ENCODE measurements at regions not wholly inside any gene's neighbourhood (a gene's known extent, or its start where the extent isn't known, plus 50 kb on each side); places are given as distances from the start of the nearest gene placed in this dataset.
"Not testable (repeated sequence)": the region's sequence is repeated elsewhere in the genome, so short reads cannot be mapped to it uniquely, and the experiment has no call there.

DNA sequence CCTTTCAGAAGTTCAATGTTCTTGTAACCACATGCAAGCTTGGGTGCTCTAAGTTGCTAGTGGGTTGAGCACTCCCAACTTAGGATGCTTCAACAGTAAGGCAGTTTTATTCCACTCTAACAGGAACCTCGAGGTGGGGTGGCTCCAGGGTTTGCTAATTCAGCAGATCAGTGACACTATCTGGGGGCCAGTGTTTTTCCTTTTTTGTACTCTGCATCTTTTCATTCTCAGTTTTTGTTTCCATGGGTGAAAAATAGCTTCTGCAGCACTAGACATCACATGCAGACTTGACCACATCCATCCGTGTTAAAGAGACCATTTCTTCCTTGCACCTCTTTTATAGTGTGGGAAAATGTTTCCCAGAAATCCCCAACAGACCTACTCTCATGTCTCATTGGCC lies 497.6 kb downstream of the STIM2 start:
- DNase-seq (ENCODE audit: low read depth, low spot score), result no peak

DNA sequence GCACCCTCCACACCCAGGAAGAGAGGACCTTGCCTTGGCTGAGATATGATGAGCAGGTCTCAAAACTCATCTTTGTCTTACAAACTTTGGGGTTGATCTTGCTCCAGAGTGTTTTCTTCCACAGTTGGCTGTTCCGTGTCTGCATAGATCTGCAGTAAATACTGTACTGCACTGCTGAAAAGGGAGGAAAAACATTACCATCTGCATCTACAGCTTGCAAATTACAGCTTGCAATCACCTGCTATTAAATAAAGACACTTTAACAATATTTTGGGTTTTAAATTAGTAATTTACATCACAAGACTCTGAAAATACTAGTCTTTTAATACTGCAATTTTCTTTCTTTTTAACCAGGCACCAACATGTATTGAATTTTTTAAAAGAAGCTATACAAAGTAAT lies 499.5 kb downstream of the STIM2 start:
- no peak for DNase-seq (ENCODE audit: low read depth, low spot score)

DNA sequence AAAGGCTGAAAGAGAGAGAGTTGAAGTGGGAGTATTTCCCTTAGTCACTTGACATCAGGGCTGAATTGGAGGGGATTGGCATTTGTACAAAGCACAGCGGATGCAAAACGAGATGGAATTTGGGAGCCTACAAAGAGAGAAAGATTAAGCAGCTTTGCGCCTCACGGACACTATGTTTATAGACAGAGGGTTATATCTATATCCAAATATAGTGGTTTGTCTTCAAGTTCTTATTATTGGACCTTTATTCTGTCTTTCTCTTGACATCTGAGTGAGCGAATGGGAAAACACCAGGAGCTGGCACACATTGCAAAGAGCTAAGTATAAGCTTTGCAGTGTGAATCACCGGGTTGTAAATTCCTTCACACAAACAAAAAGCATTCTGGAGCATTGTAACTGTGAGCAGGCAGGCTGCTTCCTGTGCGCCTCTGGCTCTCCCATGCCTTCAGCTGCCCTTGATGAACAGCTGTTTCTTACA lies 500.2 kb downstream of the STIM2 start:
- no peak for DNase-seq (ENCODE audit: low read depth, low spot score)

DNA sequence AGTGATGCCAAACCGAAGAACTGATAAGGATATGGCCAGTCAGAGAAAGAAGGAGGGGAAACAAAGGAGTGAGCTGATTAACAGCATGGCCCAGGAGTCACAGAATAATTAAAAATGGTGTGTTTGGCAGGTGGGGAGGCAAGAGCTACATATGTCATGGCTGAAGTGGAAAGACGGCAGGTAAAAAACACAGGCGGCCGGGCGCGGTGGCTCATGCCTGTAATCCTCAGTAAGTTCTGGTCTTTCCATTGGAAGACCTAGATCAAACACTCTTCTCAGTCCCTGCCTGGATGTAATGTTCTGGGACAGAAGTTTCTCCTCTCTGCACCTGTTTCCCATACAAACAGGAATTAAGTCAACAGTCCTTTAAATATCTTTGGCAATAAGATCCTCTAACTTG lies 503.9 kb downstream of the STIM2 start:
- DNase-seq (ENCODE audit: low read depth, low spot score), result no peak

DNA sequence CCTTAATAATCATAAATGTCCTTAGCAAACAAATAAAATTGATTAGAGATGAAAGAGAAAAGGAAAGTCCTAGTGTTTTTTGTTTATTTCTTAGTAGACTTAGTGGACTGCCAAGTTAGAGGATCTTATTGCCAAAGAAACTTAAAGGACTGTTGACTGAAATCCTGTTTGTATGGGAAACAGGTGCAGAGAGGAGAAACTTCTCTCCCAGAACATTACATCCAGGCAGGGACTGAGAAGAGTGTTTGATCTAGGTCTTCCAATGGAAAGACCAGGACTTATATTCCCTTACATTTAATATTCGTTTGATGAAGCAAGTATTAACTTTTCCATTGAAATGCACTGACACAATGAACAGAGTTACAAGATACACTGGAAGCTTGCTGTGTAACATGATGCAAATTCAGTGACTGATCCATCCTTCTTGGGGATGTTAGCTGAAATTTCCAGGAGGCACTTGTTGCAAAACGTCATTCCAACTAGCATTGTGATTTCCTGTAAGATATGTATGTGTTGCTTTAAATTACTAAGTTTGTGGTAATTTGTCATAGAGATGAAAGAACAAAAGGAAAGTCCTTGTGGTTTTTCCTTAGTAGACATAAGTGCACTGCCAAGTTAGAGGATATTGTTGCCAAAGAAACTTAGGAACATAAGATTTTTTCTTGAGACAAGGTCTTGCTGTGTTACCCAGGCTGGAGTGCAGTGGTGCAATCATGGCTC lies 505.6 kb downstream of the STIM2 start:
- no peak for DNase-seq (ENCODE audit: low read depth, low spot score)

DNA sequence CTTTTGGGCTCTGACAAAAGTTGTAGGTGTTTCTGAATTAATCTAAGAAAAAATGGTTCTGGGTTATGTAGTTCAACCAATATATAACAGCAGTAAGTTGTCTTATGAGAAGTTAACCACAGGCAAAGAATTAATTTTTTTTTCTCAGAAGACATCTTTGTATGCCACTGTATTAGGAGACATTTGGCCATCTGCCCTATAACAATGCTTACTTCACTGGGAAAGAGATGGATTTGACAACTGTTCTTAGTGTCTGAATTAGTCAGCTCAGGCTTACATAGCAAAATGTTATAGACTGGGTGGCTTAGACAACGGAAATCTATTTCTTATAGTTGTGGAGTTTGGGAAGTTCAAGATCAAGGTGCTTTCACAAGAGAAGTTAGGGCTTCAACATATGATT lies 508.1 kb downstream of the STIM2 start:
- DNase-seq (ENCODE audit: low read depth, low spot score), result no peak

DNA sequence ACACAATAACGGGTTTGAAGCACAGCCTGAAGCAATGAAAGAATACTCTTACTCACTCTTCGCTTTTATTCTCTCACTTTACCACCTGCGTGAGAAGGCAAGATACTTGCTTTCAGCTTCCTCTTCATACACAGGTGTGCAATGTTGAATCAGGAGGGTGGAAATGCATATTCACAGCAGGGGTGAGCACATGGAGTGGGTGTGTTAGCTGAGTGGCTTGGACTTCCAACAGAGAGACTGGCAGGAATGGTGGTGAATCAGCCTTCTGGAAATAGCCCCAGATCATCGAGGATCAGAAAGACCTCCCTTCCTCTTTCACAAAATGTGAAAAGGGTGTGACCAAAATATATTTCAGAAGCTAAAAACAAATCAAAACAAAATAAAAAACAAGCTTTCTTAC lies 521.2 kb downstream of the STIM2 start:
- DNase-seq (ENCODE audit: low read depth, low spot score), result no peak

DNA sequence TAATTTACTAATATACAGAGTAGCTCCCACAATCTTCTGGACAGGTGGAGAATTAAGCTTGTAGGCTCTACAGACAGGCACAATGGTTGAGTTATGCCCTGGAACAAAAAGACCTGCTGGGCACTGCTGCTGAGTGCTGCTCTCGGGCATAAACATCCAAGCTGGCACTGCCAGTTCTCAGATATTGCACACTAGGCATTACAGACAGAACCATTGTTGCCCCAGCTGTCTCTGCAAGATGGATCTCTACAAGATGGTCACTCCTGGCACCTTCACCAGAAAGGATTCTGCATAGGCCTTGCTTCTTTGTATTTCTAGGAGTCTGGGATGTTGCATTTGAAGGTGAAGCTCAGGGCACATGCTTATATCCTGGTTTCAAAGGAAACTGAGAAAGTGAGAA lies 527.1 kb downstream of the STIM2 start:
- DNase-seq (ENCODE audit: low read depth, low spot score), result no peak

DNA sequence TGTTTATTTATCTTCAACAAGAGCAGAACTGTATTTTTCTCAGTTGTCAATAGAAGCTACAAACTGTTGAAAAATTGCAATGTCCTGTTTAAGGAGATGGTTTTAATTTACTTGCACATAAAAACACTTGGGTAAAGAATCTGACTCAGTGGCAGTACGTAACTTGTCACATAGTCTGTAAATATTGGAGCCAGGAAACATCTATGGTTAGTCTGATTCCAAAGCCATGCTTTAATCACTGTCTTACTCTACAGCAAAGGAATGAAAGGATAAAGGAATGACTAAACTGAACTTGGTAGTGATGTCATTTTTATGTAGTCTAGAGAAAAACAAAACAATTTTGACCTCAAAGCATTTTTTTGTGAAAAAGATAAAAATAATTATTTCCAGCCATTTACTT lies 537.2 kb downstream of the STIM2 start:
- DNase-seq (ENCODE audit: low read depth, low spot score), result no peak

DNA sequence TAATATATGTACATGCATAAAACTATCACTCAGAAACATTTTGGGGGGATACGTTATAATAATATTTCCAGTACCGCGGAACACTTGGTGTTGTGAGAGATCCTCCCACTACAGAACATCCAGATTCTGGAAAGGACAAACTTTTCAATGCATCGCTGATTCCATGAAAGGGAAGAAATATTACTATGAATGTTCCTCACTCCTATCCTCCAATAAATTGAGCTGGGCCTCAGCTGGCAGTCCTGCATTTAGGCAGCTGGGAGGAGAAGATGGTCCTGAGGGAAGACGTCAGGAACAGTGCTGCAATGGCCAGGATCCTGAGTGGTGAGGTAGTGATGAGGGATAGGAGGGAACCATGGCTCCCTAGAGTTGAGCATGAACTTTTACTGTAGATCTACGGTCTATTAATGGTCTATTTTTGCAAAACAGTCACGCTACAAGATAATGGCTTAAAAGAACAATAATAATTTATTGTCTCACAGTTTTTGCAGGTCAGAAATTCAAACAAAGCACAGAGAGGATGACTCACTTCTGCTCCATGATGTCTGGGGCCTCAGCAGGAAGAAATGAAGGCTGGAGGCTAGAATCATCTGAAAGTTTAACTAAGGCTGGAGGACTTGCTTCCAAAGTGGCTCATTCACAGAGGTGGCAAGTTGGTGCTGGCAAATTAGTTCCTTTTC lies 538.1 kb downstream of the STIM2 start:
- DNase-seq (ENCODE audit: low read depth, low spot score), result no peak

DNA sequence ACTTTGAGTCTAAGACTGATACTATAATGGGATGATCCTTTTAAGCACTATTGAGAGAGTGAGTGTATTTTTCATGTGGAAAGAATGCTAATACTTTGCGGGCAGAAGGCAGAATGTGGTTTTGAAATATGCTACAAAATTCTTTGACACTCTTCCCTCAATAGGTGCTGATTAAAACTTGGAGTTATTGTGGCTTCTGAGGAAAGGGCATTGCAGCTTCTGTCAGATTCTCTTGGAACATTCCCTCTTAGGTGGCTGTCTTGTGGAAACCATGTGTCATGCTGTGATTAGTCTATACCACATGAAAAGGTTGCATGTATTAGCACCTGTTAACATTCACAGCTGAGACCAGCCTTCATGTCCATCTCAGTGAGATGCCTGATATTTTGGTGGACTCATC lies 547.0 kb downstream of the STIM2 start:
- DNase-seq (ENCODE audit: low read depth, low spot score), result no peak

DNA sequence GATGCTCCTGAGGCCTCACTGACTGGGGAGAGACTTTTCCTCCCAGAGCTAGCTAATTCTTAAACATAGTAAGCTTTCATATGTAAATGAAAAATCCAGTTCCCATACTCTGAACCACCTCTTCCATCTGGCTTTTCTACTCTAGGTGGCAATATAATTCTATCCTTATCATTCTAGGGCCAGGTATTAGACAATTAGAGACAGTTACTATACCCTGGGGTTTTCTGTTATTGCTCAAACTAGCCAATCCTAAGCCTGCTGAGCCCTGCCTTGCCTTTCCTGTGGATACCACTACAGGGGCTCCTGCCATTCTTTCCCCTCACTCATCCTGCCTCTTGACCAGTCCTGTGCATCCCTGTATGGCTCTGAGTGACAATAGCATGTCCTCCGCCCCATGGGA lies 552.0 kb downstream of the STIM2 start:
- DNase-seq (ENCODE audit: low read depth, low spot score), result no peak

DNA sequence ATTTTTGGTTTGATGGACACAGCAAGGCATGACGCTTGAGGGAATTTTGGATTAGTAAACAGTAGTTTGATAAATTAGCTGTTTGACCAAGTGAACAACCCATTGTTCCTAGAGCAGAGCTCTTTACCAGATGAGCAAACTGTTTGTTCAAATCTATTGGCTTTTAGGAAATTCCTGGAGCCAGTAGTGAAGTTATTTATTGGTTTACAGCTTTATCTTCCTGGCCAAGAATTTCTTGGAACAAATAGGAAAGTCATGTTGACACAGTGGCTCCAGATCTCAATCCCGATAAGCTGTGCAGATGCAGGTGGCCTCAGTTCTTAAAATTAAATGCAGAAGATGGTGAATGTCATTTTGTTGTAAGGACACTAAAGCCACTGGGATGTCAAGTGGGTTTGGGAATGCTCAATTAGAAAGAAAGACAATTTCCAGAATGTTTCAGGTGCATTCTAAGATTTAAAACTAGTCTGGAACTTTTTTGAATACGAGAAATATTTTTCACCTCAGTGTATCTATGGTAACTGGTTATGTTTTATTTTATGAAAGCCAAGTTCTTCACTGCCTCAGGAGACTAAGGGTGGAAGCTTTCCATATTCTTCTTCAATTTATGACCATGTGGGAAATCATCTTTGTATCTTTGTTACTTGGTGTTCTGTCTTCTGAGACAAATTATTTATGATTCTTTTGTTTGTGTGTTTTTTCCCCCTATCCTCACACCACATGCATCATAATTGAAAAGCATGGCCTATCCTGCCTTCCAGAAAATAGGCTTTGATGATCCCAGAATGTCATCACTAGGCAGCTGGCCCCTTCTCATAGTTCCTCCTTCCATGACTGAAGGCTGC lies 554.5 kb downstream of the STIM2 start:
- no peak for DNase-seq (ENCODE audit: low read depth, low spot score)

DNA sequence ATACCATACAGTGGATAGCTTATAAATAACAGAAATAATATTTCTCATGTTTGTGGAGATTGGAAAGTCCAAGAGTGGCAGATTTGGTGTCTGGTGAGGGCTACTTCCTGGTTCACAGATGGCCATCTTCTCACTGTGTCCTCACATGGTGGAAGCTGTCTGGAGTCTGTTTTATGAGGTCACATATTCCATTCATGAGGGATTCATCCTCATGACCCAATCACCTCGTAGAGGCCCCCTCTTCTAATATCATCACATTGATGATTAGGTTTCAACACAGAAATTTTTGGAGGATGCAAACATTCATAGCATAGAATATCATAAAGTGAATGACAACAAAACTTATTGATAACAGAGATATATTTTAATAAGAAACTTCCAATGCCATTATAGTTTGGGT lies 568.0 kb downstream of the STIM2 start:
- DNase-seq (ENCODE audit: low read depth, low spot score), result no peak

DNA sequence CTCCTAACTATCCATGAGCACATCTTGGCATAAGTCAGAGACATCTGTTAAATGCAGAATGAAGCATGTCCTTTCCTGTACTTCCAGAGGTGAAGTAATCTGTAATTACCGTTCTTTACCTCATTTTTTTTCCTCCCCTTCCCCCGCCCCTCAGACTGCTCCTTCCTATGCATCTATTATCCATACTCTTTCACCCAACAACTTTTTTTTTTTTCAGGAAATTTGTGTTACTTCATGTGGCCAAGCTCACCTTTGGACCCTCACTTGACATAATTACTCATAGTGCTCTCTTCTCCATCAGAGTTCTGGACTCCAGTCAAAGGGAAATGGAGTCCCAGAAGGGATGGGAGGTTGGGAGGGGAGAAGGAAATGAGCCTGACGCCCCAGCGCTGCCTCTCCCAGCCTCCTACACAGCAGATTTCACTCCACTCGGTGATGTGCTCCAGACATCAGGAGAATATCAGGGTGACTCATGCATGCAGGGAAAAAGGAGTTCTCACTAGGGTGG lies 568.8 kb downstream of the STIM2 start:
- no peak for DNase-seq (ENCODE audit: low read depth, low spot score)

DNA sequence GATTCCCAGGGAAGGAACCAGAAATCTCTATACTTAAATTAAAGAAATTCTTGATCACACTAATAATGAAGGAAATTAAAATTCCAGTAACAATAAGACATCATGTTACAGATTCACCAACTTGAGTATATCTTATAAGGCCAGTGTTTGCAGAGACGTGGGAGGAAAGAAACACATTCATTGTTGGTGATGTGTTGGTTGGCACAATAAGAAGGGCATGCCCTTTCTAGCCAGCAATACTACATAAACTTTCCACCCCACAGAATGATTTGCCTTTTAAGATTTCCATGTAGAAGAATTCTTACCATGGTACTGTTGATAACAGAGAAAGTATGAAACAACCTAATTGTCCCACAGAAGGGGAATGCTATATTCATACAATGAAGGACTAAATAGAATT lies 581.5 kb downstream of the STIM2 start:
- DNase-seq (ENCODE audit: low read depth, low spot score), result no peak

DNA sequence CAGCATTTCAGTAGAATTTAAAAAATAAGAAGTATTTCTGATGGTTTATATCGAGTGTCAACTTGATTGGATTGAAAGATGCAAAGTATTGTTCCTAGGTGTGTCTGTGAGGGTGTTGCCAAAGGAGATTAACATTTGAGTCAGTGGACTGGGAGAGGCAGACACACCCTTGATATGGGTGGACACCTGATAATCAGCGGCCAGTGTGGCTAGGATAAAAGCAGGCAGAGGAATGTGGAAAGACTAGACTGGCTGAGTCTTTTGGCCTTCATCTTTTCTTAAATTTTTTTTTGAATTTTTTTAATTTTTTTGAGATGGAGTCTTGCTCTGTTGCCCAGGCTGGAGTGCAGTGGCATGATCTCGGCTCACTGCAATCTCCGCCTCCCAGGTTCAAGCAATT lies 582.0 kb downstream of the STIM2 start:
- DNase-seq (ENCODE audit: low read depth, low spot score), result not testable (repeated sequence)

DNA sequence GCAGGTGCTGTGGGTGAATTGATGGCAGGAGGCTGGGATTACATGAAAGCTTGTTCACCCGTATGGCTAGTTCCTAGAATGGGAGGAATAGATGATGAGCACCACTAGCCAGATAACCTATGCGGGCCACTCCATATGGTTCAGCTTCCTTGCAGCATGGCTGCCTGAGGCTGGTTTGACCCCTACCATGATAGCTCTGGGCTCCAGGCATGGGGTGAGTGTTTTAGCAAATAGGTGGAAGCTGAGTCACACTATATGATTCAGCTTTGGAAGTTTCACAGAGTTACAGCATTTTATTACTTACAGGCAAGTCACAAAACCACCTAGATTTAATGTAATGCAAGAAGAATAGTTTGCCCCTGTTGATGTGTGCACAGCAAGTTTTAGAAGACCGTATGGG lies 603.2 kb downstream of the STIM2 start:
- no peak for DNase-seq (ENCODE audit: low read depth, low spot score)

DNA sequence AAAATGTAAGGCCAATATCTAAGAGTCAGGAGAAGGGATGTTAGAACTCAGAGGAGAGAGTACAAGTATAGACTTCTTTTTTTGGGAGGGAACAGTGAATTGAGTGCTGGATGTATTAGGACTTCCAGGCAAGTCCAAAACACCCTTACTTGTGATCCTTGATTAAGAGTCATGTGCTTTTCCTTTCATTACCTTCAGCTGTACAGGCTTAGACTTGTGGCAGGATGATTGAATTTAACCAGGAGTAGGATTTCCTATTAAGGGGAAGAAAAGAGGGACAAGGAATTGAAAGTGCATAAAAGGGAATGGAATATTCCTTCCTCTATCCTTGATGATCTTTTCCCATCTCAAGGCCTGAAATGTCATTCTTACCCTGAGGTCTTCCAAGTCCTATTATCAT lies 606.7 kb downstream of the STIM2 start:
- DNase-seq (ENCODE audit: low read depth, low spot score), result no peak

DNA sequence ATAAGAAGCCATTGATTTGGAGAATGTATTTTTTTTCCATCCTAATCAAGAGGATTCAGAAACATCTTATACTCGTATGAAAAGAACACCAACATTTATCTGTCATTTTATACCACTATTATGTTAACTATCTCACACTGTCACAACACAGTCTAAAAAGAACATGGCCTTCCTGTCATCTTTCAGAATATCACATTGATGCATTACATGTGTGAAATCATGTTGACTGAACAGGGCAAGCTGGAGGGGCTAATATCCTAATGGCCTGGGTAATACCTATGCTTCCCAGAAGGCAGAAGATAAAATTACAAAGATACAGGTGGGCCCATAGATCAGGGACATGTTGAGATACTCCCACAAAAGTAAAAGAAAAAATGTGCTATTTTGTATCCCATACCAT lies 611.7 kb downstream of the STIM2 start:
- DNase-seq (ENCODE audit: low read depth, low spot score), result no peak

DNA sequence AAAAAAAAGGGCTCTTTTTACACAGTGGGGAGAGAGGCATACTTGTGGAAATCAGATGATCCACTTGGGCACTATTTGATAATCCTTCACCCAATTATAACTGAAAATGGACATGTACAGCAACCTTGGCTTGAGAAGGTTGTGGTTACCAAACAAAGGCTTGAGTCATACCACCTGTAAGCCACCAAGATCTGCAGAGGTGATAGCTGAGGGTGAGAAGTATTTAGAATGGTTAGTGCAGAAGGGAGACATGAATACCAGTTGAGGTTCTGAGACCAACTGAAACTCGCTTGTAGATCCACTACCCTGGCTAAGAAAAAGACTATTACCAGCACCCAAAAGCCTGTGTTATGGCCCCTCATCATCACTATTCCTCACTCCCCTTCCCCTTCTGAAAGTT lies 614.0 kb downstream of the STIM2 start:
- DNase-seq (ENCODE audit: low read depth, low spot score), result no peak

DNA sequence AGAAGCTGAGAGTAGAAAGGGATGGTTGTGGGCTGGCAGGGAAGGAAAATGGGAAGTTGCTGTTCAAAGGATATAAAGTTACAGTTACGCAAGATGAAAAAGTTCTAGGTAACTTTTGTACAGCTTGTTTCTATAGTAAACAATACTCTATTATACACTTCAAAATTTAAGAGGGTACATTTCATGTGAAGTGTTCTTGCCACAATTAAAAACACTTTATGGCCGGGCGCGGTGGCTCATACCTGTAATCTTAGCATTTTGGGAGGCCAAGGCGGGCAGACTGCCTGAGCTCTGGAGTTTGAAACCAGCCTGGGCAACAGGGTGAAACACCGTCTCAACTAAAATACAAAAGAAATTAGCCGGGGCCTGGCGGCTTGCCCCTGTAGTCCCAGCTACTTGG lies 623.6 kb downstream of the STIM2 start:
- DNase-seq (ENCODE audit: low read depth, low spot score), result no peak

All from smooth muscle cell of the brain vasculature (primary cell).